RPMI8226 (cell line): ENCODE measurements at regions not wholly inside any gene's neighbourhood (a gene's known extent, or its start where the extent isn't known, plus 50 kb on each side); places are given as distances from the start of the nearest gene placed in this dataset.
"Not testable (repeated sequence)": the region's sequence is repeated elsewhere in the genome, so short reads cannot be mapped to it uniquely, and the experiment has no call there.

Experiments
- DNase-seq: peaks from one replicate; pipeline ENCODE4 v3.0.0-alpha.2; 2015

DNA sequence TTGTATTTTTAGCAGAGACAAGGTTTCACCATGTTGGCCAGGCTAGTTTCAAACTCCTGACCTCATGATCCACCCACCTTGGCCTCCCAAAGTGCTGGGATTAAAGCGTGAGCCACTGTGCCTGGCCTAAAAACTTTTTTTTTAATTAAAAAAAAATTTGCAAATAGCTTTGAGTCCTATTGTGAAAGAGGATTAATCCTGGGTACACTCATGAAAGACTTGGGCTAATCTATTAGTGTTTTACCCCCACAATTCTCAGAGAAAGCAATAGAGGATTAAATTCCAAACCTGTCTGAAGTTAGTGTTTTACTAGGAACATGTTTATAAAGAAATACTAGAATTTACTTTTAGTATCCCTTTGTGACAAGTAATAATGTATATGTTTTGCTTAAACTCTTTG lies 76.9 kb upstream of the ITGB1 start:
- no peak for DNase-seq

DNA sequence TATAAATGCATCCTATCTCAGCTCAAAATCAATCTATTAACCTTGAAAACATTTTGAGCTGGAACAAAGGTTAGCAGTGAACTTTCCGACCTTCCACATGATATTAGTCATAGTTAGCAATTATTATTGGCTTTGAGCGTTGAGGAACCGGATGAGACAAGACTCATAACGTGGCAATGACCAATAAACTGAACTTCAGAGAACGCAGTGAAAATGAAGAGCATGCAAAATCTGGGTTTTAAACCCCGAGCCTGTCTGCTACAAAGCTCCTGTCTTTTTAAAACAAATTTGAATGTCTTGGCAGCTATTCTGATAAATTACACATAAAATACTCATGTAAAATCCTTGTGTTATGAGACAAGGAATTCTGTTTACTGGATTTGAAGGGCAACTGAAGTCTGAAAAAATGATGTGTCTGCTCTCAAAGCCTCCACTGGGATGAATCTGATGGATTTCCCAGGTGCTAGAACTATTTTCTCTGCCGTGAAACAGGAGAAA lies 74.7 kb upstream of the ITGB1 start:
- DNase-seq = no peak

DNA sequence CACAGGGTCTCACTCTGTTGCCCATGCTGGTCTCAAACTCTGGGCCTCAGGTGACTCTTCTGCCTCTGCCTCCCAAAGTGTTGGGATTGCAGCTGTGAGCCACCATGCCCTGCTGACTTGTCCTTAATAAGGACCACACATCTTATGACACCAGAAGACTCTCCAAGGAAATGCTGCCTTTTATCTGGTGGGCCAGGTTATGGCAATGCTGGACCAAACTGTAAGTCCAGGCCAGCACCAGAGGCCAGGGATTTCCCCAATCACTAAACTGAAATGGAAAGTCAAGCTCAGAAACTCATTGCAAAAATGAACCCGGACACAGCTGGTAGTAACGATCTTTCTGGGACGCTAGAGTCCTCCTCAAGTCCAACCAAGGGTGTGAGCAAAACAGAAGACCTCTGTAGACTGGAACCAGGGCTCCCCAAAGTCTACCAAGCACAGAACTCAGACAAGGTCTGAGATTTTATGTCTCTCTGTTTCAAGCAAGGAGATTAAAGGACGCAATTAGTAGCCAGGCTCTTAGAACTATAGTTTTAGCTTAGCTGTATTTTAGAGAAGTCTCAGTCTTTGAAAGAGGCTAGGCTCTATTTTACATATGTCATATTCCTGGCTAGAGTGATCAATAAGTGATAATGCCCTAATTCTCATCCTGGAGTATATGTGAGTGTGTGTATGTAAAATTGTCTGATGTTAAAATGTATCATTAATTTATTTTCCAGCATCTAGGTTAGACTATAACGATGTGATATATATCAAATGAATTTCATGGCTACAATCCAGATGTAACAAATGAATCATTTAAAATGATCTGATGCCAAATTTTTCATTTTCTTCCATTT lies 74.0 kb upstream of the ITGB1 start:
- DNase-seq = no peak

DNA sequence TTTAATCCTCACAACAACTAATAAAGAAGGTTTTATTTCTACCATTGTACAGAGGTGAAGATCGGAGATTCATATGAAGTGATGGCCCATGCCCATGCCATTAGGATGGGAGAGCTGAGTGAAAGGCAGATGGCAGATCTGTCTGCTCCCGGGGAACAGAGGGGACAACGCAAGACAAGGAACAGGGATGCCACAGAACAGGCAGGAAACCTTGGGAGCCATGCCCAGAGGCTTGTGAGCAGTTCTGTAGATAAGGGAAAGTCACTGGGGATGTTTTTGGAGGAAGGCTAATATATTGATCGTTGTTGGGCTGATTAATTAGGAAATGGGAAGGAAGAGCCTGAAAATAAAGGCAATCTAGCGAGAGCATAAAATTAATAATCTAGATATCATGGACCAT lies 73.1 kb upstream of the ITGB1 start:
- DNase-seq = no peak

DNA sequence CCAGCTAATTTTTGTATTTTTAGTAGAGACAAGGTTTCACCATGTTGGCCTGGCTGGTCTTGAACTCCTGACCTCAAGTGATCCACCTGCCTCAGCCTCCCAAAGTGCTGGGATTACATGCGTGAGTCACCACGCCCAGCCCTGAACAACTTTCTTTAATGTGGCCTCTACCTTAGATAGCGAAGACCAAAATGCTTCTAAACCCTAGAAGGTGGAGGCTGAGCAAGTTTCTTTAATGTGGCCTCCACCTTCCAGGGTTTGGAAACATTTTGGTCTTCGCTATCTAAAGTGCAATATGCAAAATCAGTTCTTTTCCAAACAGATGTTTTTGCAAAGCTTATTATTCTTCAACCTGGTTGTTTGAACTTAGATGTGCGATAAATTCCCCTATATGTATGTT lies 70.5 kb upstream of the ITGB1 start:
- DNase-seq = not testable (repeated sequence)

DNA sequence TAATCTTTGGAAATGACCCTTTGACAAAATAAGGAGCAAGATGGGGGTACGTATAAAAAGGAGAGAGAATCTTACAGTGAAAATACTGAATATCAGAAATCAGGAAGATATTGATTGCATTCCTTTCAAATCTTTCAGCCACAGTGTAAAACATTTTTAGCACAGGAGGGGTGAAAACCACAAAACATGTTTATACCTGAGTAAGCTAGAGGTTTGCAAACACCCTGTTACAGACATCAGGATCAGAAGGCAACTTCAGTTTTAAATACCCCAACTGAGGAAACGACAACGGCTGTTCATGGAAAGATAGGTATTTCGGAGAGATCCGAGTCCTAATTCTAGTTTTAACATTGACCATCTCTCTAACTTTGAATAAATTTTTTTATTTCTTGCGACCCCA lies 69.1 kb upstream of the ITGB1 start:
- no peak for DNase-seq

DNA sequence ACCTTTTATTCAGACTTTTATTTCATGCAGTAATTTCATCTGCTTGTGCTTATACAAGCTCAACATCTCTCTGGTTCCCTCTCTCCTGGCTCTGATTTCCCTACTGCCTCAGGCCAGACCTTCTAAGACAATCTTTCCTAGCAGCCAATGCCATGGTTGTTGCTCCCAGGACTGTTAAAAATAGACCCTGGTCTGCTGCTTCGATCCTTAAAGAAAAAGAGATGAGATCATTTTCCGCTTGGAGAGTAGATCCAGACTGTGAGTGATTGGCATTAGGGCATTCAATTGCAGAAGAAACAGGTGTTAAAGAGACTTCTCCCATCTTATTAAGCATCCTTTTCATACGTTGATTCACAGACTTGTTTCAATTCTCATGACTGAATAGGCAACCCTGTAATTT lies 68.4 kb upstream of the ITGB1 start:
- no peak for DNase-seq

DNA sequence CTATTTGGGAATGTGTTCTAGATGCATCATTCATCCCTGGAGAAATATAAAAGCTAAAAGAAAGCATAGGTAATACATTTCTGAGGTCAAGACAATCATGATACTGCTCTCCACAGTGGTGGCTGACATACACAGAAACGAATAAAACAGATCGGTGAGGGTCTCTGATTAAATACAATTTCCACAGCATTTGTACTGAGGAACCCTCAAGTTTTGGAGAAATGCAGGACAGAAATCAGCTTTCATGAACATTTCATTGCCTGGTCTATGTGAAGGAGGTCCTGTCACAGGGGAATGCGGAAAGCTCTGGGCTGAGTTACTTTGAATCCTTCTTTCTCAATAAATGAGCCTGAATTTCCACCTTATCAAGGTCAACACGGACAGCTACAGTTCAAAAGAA lies 67.9 kb upstream of the ITGB1 start:
- DNase-seq = no peak

DNA sequence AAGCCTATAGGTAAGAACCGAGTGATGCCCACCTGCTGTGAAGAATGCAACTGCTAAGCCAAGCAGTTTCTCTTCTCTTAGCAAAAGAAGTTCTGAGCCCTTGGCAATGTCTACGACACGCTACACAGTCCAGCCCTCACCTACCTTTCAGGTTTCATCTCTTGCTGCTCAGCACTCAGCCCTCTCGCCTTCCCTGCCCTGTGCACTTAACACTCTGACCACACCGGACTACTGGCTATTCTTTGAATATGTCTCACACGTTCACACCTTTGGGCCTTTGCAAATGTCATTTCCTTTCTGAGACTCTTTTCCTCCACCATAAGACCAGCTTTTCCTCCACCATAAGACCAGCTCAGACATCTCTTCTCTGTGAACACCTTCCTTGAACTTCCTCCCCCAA lies 67.0 kb upstream of the ITGB1 start:
- no peak for DNase-seq

DNA sequence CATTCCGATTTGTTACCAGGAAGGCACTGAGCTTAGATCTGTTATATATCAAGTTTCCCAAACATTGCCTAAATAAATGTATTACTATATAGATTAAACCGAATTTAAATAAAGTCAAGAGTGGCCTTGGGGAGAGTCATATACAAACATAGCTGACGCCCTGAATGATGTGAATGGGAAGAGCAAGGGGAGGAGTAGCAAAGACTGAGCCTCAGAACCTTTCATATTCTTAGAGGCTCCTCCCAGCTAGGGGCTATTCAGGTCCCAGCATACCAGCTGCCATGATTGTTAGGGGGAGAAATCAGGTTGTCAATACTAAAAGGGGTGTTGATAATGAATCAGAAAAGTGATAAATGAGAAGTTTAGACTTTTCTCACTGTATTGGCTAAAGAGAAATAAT lies 64.7 kb upstream of the ITGB1 start:
- no peak for DNase-seq

DNA sequence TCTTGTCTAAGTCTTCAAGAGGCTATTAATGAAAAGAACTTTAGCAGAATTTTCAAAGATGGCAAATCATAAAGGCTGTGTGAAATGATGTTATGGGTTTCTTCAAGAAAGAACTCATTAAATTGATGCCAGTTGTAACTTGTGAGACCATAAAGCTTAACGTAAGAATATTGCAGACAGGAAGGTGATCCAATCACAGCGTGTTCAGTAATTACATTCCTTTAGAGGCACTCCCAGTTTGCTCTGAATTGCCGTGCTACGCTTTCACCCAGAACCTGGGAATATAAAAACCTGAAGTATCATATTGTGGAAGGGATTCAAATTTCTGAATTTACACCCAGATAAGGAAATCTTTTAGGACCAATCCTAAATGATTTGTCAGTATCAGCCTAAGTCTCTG lies 64.1 kb upstream of the ITGB1 start:
- DNase-seq = no peak

DNA sequence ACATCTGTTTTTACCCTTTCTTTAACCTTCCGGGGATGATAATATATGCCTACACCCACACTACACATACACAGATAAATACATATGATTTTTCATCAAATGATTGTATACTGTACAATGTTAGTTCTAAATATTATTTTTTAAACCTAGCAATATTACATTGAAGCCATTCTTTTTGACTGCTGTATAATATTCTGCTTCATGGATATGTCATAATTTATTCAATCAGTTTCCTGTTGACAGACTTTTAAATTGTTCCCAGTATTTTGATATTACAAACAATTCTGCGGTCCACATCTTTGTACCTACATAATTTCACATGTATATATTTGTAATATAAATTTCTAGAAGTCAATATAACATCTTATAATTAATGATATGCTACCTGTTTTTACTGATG lies 59.0 kb upstream of the ITGB1 start:
- DNase-seq = no peak

DNA sequence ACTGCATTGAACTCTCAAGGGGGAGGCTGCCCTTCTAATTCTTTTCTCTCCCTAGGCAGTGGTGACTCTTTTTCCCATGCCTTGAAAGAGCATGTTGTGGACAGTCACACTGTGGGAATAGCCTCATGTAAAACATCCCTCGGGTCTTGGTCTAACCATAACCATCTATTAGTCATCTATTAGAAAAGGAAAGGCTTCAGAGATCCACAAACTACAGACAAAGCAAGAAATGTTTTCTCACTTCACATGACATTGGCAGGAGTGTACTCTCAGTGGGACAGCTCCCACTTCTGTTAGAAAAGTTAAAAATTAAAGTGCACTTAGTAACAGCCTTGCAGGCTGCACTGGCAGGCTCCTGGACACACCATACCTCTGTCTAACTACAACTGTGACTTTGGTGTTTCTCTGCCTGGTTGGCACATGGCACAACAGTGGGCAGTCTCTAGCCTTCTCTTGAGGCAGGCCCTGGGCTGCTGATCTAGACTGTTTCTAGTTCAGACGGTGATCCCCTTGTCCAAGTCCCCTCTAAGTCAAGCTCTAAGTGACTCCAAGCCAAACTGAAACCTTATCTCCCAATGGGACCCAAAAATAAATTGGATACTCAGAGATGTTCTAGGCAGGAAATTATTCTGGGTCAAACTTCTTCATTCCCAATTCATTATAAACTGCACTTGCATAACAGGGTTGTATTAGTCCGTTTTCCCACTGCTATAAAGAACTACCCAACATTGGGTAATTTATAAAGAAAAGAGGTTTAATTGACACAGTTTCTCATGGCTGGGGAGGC lies 57.9 kb upstream of the ITGB1 start:
- DNase-seq = no peak

DNA sequence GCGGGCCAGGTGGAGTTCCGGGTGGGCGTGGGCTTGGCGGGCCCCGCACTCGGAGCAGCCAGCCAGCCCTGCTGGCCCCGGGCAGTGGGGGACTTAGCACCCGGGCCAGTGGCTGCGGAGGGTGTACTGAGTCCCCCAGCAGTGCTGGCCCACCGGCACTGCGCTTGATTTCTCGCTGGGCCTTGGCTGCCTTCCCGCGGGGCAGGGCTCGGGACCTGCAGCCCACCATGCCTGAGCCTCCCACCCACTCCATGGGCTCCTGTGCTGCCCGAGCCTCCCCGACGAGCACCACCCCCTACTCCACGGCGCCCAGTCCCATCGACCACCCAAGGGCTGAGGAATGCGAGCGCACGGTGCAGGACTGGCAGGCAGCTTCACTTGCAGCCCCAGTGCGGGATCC lies 55.3 kb upstream of the ITGB1 start:
- DNase-seq = not testable (repeated sequence)

DNA sequence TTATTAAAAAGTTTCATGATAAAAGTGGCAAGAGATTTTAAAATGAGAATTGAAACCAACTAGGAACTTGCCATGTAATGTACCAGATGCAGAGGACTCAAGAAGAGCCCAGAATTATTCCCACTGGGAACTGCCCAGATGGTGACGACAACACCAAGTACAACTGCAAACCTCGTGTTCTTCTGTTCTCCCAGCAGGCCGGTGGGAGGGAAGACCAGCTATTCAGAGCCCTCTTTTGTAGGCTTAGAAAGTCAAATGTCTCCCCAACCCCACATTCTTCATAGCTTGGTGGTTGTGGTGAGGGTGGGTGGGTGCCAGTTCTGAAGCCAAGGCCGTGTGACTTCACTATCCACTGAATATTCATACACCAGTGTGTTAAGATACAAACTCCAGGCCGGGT lies 54.3 kb upstream of the ITGB1 start:
- no peak for DNase-seq

DNA sequence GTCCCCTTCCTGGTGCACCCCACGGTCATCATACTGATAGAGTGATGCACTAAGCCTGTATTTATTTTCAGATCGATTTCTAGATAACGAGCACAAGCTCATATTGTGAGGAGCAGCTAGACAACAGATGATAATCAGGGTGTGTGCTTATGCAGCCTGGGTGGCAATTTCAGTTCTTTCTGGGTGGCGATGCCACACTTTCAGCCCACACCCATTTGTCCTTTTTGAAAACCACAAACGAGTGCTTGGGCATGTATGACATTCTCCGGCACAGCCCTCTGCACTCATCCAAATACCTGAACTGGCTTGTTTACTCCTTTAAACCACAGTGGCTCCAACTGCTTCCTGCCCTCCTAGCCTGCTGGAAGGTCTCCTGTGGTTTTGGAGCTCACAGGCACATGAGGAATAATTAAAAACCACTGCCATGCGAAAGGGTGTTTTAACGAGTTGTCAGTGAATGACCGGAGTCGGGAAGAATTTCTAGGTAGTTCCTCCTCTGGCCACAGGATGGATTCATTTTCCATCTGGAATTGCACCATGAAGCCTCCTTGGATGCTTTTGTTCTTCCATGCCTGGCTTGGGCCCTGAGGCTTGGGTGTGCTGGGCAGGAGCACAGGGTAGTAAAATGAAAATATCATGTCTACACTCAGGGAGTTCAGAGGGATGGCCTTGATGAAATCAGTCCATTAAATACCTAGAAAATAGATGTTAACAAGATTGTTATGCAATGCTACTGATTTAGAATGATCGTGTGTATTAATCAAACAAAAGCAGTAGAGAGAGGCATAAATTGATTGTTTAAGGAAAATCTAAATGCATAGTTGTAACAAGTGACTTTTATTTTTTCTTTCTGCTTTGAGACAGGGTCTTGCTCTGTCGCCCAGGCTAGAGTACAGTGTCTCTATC lies 52.4 kb upstream of the ITGB1 start:
- no peak for DNase-seq

DNA sequence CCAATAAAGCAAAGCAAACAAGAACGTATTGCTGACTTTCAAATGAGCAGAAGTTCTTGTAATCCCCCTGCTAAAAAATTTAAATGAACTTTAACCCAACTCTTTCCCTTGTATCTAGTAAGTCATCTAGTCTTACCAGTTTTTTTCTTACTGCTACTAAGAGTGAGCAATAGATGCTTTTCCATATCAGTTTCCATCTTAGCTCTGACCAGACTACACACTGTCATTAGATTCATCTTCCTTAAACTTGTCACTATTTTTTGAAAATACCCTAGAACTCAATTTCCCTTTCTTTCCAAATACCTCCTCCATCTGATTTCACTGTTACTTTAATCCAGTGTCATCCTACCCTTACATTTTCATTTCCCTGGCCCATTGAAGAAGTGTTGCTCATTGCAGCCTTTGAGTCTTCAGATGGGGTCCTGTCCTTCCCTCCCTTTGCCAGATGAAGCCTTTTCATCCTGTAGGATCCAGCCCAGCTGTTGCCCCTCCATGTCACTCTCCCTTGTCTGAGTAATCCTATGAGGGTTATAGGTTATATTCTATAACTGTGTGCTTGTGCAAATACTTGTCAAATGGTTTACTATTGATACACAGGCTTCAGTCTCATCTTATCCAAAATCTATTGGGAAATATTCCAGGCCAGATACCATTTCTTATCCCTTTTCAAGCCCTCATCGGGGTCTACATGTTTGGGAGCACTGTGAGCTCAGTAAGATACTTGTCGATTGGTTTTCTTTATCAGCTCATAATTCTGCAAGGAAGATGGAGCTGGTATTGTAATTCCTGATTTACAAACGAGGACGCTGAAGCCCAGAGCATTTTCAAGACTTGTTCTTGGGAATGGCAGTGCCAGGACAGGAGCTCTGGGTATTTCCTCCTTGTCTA lies 51.5 kb upstream of the ITGB1 start:
- no peak for DNase-seq

DNA sequence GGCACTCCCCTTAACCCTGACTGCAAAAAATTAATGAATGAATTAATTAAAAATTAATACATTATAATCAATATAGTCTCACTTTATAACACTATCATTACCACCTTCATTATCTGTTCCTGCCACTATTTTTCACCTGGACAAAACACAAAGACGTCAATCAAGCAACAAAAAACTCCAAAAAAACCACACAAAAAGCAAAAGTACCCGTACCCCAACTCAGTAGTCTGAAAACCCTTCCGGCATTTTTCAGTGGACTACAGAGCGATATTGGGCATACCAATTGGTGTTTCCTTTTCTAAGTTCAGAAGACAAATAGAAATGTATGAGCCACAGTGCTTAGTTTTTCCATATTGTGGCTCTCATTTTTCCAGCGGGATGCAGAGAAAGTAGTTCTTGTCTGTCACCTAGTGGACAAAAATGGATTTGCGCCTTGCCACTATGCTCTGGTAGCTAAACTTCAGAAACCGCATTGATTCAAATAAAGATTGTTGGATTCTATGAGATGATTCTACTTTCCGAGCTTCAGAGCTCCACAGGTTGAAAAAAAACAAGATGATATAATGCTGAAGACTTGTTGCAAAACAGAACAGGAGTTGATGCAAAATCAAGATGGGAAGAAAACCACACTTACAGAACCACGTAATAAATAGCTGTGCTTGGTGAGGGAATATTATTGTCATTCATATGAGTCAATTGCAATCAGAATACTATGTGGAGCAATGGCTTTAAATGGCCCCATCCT lies 50.6 kb upstream of the ITGB1 start:
- DNase-seq = peak; percentile 54

DNA sequence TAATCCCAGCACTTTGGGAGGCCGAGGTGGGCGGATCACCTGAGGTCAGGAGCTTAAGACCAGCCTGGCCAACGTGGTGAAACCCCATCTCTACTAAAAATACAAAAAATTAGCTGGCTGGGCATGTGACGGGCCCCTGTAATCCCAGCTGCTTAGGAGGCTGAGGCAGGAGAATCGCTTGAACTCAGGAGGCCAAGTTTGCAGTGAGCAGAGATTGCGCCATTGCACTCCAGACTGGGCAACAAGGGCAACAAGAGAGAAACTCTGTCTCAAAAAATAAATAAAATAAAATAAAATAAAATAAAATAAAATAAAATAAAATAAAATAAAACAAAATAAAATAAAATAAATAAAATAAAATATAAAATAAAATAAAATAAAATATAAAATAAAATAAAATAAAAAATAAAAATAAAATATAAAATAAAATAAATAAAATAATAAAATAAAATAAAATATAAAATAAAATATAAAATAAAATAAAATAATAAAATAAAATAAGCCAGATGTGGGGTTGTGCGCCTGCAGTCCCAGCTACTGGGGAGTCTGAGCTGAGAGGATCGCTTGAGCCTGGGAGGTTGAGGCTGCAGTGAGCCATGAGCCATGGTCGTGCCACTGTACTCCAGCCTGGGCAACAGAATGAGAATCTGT lies 49.8 kb upstream of the ITGB1 start:
- not testable (repeated sequence) for DNase-seq
